ENCODE measurements at regions not wholly inside any gene's neighbourhood (a gene's known extent, or its start where the extent isn't known, plus 50 kb on each side); places are given as distances from the start of the nearest gene placed in this dataset.

- DNase-seq = no peak
Observed at GRCh38 chr4:15130441-15130840, 128.2 kb downstream of the CPEB2 start.

- no peak for DNase-seq
Observed at GRCh38 chr4:15131551-15131950, 129.3 kb downstream of the CPEB2 start.

- DNase-seq = no peak
Observed at GRCh38 chr4:15132739-15133138, 130.5 kb downstream of the CPEB2 start.

- no peak for DNase-seq
Observed at GRCh38 chr4:15139599-15139998, 137.3 kb downstream of the CPEB2 start.

GRCh38 chr4:15142201-15142600 lies 139.9 kb downstream of the CPEB2 start:
- no peak for DNase-seq

- no peak for DNase-seq
Observed at GRCh38 chr4:15143551-15143950, 141.3 kb downstream of the CPEB2 start.

GRCh38 chr4:15144249-15144966 lies 142.1 kb downstream of the CPEB2 start:
- no peak for DNase-seq

- no peak for DNase-seq
Observed at GRCh38 chr4:15144967-15145295, 142.7 kb downstream of the CPEB2 start.

- no peak for DNase-seq
Observed at GRCh38 chr4:15145709-15146108, 143.4 kb downstream of the CPEB2 start.

GRCh38 chr4:15147714-15148113 lies 145.4 kb downstream of the CPEB2 start:
- no peak for DNase-seq

- DNase-seq = no peak
Observed at GRCh38 chr4:15148199-15148598, 145.9 kb downstream of the CPEB2 start.

GRCh38 chr4:15148691-15149090 lies 146.4 kb downstream of the CPEB2 start:
- DNase-seq = no peak

- no peak for DNase-seq
Observed at GRCh38 chr4:15149234-15149838, 147.1 kb downstream of the CPEB2 start.

- DNase-seq = no peak
Observed at GRCh38 chr4:15149839-15150592, 147.7 kb downstream of the CPEB2 start.

GRCh38 chr4:15150631-15151030 lies 148.3 kb downstream of the CPEB2 start:
- DNase-seq = no peak

- no peak for DNase-seq
Observed at GRCh38 chr4:15151033-15151432, 148.8 kb downstream of the CPEB2 start.

GRCh38 chr4:15153662-15154061 lies 151.4 kb downstream of the CPEB2 start:
- no peak for DNase-seq

- DNase-seq = no peak
Observed at GRCh38 chr4:15158406-15159091, 156.3 kb downstream of the CPEB2 start.

- DNase-seq = no peak
Observed at GRCh38 chr4:15159477-15160019, 157.3 kb downstream of the CPEB2 start.

GRCh38 chr4:15161439-15161838 lies 159.2 kb downstream of the CPEB2 start:
- no peak for DNase-seq

- no peak for DNase-seq
Observed at GRCh38 chr4:15162046-15162445, 159.8 kb downstream of the CPEB2 start.

- no peak for DNase-seq
Observed at GRCh38 chr4:15162465-15163283, 160.4 kb downstream of the CPEB2 start.

- DNase-seq = no peak
Observed at GRCh38 chr4:15163284-15163645, 161.0 kb downstream of the CPEB2 start.

All from activated T-cell treated with anti-CD3 and anti-CD28 coated beads, Interleukin-2, amount 50 U/mL, for 1 hour (primary cell).